ENCODE measurements at regions not wholly inside any gene's neighbourhood (a gene's known extent, or its start where the extent isn't known, plus 50 kb on each side); places are given as distances from the start of the nearest gene placed in this dataset.

DNA sequence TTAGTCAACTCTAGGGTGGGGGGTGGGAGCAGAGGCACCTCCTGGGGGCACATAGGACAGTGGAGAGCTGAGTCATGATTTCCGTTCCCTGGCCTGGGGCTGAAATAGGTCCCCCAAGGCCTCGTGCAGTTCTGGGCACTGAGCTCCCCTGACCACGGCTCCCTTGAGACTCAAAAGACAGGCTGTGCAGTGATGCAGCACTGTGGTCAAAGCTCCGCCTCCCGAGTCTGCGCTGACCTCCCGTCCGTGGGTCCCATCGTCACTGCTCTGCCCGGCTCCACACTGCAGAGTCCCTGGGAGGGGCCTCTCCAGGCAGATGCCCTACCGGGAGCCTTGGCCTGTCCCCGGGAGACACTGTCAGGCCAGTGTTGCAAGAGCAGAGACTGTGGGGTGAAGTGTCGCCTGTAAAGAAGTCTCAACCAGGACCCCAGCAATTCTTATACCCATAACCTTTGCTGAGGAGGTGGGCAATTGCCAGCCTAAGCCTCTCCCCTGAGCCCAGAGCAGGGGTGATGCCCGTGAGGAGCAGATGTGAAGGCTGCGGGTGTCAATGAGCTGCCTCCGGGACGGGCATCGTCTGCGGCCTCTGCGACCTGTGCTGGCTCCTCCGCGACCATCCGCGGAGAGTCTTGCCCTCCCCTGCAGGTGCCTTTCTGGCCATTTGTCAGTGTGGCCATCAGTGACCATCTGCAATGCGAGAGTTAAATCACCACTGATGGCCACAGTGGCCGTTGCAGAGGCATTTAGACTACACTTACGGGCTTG is 877.3 kb downstream of the BRD1 start:
- Histone ChIP-seq H3K4me2 (ENCODE audit: low read length) (no peak overlapping the region), H3F3A (ENCODE audit: control insufficient read depth, insufficient read depth) (no peaks in the 10 kb centered on the region), H4K20me1 (ENCODE audit: control insufficient read depth, insufficient read depth, low read depth, low read length) (no peaks in the 10 kb centered on the region), H3K4me1 (ENCODE audit: control insufficient read depth, low read length) (no peaks in the 10 kb centered on the region), H3K27ac (ENCODE audit: low read depth, low read length) (no peak overlapping the region), H3K9me2 (replicated peaks; ENCODE audit: control insufficient read depth, low read length) (no peaks in the 10 kb centered on the region), H3K79me2 (ENCODE audit: control insufficient read depth, low read length) (no peaks in the 10 kb centered on the region), H3K27me3 (ENCODE audit: control insufficient read depth, low read length) (no peaks in the 10 kb centered on the region), H3K36me3 (ENCODE audit: control insufficient read depth, low read length) (no peaks in the 10 kb centered on the region), H3K4me3 (ENCODE audit: low read length) (no peak overlapping the region), H3K9me3 (ENCODE audit: control insufficient read depth, insufficient read depth, low read length) (no peaks in the 10 kb centered on the region)
- TF ChIP-seq EZH2phosphoT487 (IDR thresholded peaks at IDR 0.05; ENCODE audit: borderline replicate concordance, low read length), result no peak
- TF ChIP-seq, protein P1, sequence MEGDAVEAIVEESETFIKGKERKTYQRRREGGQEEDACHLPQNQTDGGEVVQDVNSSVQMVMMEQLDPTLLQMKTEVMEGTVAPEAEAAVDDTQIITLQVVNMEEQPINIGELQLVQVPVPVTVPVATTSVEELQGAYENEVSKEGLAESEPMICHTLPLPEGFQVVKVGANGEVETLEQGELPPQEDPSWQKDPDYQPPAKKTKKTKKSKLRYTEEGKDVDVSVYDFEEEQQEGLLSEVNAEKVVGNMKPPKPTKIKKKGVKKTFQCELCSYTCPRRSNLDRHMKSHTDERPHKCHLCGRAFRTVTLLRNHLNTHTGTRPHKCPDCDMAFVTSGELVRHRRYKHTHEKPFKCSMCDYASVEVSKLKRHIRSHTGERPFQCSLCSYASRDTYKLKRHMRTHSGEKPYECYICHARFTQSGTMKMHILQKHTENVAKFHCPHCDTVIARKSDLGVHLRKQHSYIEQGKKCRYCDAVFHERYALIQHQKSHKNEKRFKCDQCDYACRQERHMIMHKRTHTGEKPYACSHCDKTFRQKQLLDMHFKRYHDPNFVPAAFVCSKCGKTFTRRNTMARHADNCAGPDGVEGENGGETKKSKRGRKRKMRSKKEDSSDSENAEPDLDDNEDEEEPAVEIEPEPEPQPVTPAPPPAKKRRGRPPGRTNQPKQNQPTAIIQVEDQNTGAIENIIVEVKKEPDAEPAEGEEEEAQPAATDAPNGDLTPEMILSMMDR (IDR thresholded peaks at IDR 0.05; ENCODE audit: low read depth, low read length, poor library complexity, severe bottlenecking), result no peak

DNA sequence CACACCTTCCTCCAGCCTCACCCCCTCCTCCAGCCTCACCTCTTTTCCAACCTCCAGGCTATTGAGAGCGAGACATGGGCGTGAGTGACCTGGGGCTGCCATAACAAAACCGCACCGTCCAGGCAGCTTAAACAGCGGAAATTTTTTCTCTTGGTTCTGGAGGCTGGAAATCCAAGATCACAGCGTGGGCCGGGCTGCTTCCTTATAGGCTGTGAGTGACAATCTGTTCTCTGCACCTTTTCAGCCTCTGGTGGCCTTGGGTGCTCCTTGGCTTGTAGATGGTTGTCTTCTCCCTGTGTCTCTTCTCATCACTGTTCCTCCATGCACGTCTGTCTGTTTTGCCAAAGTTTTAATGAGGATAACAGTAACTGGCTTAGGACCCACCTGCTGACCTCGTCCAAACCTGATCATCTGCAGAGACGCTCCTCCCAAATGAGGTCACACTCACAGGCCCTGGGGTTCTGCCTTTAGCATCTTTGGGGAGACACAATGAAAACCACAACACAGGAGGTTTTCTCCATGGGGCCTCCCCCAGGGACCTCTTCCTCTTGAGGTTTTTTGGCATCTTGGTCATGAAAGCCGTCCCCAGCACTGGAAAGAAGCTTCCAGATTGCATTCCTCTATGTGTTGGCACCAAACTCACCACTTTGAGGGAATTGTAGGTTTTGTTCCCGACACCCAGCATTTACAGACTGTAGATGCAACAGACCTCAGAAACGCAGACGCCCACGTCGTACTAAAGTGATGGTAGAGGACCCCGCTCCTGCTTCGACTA is 878.1 kb downstream of the BRD1 start:
- Histone ChIP-seq H3F3A (ENCODE audit: control insufficient read depth, insufficient read depth) (no peaks in the 10 kb centered on the region), H3K27me3 (ENCODE audit: control insufficient read depth, low read length) (no peaks in the 10 kb centered on the region), H3K9me2 (replicated peaks; ENCODE audit: control insufficient read depth, low read length) (no peaks in the 10 kb centered on the region), H3K27ac (ENCODE audit: low read depth, low read length) (no peak overlapping the region), H3K36me3 (ENCODE audit: control insufficient read depth, low read length) (no peaks in the 10 kb centered on the region), H3K79me2 (ENCODE audit: control insufficient read depth, low read length) (no peaks in the 10 kb centered on the region), H4K20me1 (ENCODE audit: control insufficient read depth, insufficient read depth, low read depth, low read length) (no peaks in the 10 kb centered on the region), H3K9me3 (ENCODE audit: control insufficient read depth, insufficient read depth, low read length) (no peaks in the 10 kb centered on the region), H3K4me2 (ENCODE audit: low read length) (no peak overlapping the region), H3K4me3 (ENCODE audit: low read length) (no peak overlapping the region), H3K4me1 (ENCODE audit: control insufficient read depth, low read length) (no peaks in the 10 kb centered on the region)
- TF ChIP-seq EZH2phosphoT487 (IDR thresholded peaks at IDR 0.05; ENCODE audit: borderline replicate concordance, low read length), result no peak
- TF ChIP-seq, protein P1 (IDR thresholded peaks at IDR 0.05; ENCODE audit: low read depth, low read length, poor library complexity, severe bottlenecking), result no peak

DNA sequence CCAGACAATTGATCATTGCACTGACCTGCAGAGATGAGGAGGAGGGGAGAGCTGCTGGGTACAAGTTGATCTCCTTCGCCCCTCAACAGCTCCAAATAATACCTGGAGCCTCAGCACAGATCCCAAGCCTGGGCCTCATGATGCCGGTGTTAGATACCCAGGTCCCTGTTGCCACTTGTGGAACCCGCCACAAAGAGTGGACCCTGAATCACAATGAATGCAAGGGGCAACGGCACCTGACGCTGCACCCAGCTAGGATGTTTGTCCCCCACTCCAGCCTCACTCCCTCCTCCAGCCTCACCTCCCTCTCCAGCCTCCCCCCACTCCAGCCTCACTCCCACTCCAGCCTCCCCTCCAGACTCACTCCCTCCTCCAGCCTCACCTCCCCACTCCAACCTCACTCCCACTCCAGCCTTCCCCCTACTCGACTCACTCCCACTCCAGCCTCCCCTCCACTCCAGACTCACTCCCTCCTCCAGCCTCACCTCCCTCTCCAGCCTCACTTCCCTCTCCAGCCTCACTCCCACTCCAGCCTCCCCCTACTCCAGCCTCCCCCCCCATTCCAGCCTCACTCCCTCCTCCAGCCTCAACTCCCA is 879.0 kb downstream of the BRD1 start:
- no peaks in the 10 kb centered on the region for H3K9me2 ChIP-seq (replicated peaks; ENCODE audit: control insufficient read depth, low read length)
- no peak overlapping the region for H3K4me2 ChIP-seq (ENCODE audit: low read length)
- H3K9me3 ChIP-seq (ENCODE audit: control insufficient read depth, insufficient read depth, low read length), result no peaks in the 10 kb centered on the region
- no peaks in the 10 kb centered on the region for H3K27me3 ChIP-seq (ENCODE audit: control insufficient read depth, low read length)
- H3K4me1 ChIP-seq (ENCODE audit: control insufficient read depth, low read length), result no peaks in the 10 kb centered on the region
- H3F3A ChIP-seq (ENCODE audit: control insufficient read depth, insufficient read depth), result no peaks in the 10 kb centered on the region
- H3K79me2 ChIP-seq (ENCODE audit: control insufficient read depth, low read length), result no peaks in the 10 kb centered on the region
- TF ChIP-seq, protein P1 (IDR thresholded peaks at IDR 0.05; ENCODE audit: low read depth, low read length, poor library complexity, severe bottlenecking), result no peak
- TF ChIP-seq EZH2phosphoT487 (IDR thresholded peaks at IDR 0.05; ENCODE audit: borderline replicate concordance, low read length), result no peak
- no peak overlapping the region for H3K4me3 ChIP-seq (ENCODE audit: low read length)
- H3K36me3 ChIP-seq (ENCODE audit: control insufficient read depth, low read length), result no peaks in the 10 kb centered on the region
- H3K27ac ChIP-seq (ENCODE audit: low read depth, low read length), result no peak overlapping the region
- H4K20me1 ChIP-seq (ENCODE audit: control insufficient read depth, insufficient read depth, low read depth, low read length), result no peaks in the 10 kb centered on the region
